HG03175 (cell line): ENCODE measurements at regions not wholly inside any gene's neighbourhood (a gene's known extent, or its start where the extent isn't known, plus 50 kb on each side); places are given as distances from the start of the nearest gene placed in this dataset.

Experiments used
- ATAC-seq: cut with Tn5 transposase; IDR thresholded peaks from one replicate; pipeline ENCODE4 v1.9.1; 2021; ENCODE audit warnings: mild to moderate bottlenecking, moderate library complexity; ENCODE audit not compliant: unreplicated experiment

GRCh38 chr1:193524021-193524420, 337.6 kb upstream of the B3GALT2 start:
- ATAC-seq, result no peak

GRCh38 chr1:193520472-193520871, 334.1 kb upstream of the B3GALT2 start:
- ATAC-seq, result no peak

- ATAC-seq, result no peak
Observed at GRCh38 chr1:193519922-193520321, 333.5 kb upstream of the B3GALT2 start.

GRCh38 chr1:193516755-193517388, 330.5 kb upstream of the B3GALT2 start:
- no peak for ATAC-seq

GRCh38 chr1:193514397-193514796, 328.0 kb upstream of the B3GALT2 start:
- ATAC-seq, result no peak

DNA sequence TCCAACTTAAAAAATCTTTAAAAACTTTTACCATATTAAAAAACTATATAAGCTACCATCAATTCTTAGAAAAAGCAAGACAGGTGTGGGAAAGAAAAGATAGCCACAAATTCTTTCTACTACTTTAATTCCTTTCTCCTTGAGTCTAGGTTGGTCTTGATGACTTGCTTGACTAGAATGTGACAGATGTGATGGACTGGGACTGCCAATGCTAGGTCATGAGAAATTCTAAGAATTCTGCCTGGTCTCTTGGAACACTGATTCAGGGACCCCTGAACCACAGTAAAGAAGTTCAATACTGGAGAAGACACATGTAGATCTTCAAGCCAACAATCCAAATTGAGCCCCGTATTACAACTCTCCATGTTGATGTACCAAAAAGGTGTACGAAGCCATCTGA, 326.6 kb upstream of the B3GALT2 start:
- no peak for ATAC-seq

DNA sequence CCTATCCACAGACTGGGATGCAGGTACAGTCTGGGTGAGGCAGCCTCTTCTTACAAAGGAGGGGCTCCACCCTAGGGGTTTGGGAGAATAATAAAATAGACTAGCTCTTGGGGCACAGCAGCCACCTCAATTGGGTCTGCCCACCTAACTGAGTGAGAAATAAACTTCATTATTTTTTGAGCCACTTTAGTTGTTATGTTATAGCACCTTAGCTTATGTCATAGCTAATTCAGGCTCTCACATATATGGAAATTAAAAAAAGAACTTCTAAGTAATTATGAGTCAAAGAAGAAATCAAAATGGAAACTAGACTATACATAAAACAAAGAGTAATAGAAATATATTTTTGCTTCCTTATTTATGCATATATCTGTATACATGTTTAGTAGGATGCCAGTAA, 318.5 kb upstream of the B3GALT2 start:
- ATAC-seq, result no peak

GRCh38 chr1:193498088-193498655, 311.8 kb upstream of the B3GALT2 start:
- no peak for ATAC-seq

DNA sequence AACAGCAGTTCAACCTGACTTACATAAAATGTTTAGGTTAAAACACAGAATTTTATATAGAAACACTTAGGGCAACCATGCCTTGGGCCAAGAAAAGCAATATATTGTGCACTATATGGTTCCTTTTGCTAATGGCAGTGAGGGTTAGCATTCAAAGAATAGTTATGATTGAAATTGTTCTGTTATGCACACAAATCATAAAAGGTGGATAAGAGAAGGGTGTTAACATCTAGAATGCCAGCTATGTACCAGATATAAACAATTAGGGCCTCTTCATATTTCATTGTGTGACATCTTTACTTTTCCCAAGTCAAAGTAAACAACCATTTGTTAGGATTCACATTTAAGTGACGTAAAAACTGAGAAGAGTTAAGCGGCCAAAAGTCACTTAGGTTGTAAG, 308.0 kb upstream of the B3GALT2 start:
- no peak for ATAC-seq

GRCh38 chr1:193489191-193489590, 302.8 kb upstream of the B3GALT2 start:
- no peak for ATAC-seq

DNA sequence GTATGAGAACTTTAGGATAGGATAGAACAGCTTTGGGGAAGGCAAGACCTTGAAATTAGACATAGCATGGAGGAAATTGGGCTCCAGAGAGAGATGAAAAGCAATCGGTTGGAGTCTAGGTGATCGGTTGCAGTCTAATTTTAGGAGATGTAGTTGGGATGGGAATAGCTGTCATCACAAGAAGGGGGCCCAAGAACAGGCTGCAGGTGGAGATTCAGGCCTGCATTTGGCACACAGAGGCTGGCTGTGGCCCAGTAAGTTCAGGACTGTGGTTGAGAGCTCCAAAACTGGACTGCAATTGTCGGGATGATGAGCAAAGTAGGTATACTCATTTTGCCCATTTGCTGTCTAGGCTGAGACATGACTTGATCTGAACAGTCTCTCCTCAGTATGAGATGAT, 301.3 kb upstream of the B3GALT2 start:
- no peak for ATAC-seq

DNA sequence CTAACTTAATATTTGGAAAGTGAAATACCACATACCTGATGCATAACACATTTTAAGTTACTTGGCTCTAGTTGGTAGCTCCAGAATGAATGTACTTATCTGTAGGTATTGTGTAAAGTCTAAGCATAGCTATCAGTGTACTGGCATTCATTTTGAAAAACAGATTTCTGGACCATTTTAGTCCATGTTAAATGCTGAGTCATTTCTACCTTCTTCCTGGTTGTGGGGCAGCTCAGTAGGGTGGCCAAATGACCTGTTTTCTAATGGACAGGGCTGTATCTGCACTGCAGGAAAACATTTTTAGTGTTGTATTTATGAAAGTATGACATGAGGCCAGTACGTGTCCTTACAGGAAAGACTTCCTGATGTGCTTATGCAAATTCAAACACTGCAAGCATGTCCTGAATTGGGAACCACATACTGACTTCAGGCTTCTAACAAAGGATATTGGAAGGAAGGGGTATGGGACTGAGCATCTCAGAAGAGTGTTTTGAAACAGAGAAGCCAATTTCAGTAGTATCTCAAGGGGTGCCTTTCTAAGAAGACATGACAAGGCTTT, 300.3 kb upstream of the B3GALT2 start:
- no peak for ATAC-seq

- ATAC-seq, result no peak
Observed at GRCh38 chr1:193480755-193481154, 294.3 kb upstream of the B3GALT2 start.

DNA sequence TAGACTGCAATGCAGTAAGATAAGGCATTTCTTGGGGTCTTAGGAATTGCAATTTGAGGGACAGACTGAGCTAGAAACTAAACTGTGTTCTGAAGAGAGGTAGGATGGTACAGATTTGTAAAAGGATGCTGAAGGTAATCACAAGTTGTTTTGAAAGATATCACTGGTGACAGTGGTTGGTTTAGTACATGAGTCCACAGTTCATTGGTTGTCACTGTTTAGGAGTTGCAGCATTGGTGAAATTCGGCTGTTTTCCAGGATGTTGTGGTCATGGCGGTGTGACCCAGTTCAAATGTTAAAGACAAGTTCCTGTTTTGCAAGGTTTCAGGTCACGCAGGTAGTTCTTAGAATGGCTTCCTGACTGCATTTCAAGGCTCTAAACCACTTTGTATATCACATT, 292.8 kb upstream of the B3GALT2 start:
- ATAC-seq, result peak; percentile 98

DNA sequence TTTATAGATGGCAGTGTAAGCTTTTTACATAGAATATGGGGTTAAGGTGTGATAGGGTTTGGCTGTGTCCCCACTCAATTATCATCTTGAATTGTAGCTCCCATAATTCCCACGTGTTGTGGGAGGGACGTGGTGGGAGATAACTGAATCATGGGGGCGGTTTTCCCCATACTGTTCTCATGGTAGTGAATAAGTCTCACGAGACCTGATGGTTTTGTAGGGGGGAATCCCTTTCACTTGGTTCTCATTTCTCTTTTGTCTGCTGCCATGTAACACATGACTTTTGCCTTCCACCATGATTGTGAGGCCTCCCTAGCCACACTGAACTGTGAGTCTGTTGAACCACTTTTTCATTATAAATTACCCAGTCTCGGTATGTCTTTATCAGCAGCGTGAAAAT, 290.3 kb upstream of the B3GALT2 start:
- ATAC-seq, result no peak

GRCh38 chr1:193473932-193474331, 287.5 kb upstream of the B3GALT2 start:
- ATAC-seq, result no peak

GRCh38 chr1:193472838-193473398, 286.5 kb upstream of the B3GALT2 start:
- ATAC-seq, result no peak

DNA sequence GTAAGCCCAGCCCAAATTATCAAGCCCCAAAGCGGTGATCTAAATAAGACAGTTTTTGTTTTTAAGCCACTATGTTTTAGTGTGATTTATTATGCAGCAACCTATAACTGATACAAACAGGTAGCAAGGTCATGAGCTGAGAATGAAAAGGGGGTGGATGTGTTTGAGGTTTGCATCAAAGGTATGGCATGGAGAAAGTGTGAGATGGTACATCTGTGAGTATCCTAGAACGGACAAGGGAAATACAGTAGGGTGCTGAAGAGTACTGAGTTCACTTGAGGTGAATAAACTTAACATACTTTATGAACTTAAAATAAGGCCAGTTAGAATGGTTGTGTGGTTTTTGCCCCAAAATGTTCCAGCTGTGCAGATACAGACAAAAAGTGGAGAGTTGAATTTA, 286.0 kb upstream of the B3GALT2 start:
- no peak for ATAC-seq

- no peak for ATAC-seq
Observed at GRCh38 chr1:193471981-193472380, 285.6 kb upstream of the B3GALT2 start.

GRCh38 chr1:193463326-193463932, 277.0 kb upstream of the B3GALT2 start:
- no peak for ATAC-seq

DNA sequence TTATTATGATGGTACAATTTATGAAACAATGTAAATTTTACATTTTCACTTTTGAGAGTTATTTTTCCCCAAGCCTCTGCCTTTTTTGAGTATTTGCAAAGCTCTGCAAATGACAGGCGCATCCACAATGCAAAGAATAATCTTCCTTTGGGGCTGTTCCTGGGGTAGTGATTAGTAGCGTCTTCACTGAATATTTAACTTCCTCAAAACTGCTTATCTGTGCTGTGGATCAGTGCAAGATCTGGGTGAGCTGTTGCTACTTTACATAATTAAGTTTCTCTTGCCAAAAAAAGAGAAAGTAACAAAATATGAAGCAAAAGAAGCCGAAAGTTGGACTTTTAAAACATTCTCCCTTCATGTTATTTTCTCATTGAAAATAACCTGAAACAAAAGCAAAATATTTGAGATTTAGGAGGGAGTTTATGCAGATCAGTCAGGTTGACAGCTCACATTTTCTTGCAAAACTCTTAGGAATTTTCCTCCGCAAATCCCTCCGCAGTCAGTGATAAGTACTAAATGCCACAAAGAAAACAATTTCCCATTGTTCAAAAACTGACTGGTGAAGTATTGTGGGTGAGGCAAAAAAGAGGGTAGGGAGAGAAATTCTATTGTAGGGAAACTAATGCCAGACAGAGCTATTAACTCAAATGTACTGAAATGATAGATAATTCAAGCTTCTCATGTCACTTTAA, 276.4 kb upstream of the B3GALT2 start:
- ATAC-seq, result no peak
